Adrenal gland (tissue), 5 donors: ENCODE measurements at regions not wholly inside any gene's neighbourhood (a gene's known extent, or its start where the extent isn't known, plus 50 kb on each side); places are given as distances from the start of the nearest gene placed in this dataset.

ENCODE experiments used
- POLR2A ChIP-seq, 2 donors: fragments of 450-650 bp; IDR thresholded peaks; one replicate each; pipeline ENCODE4 v1.6.1; 2017; ENCODE audit warnings: antibody characterized with exemption in 2 of 2, mild to moderate bottlenecking in 2 of 2, moderate library complexity in 1 of 2
- TF ChIP-seq, protein P1 (sequence below), 6 experiments: fragments of 450-650 bp in 4 of 6; fragments of 200-600 bp in 2 of 6; sonication (generic) in 1 of 6; IDR thresholded peaks; 1 replicate in 5 of 6; 2 replicates in 1 of 6; pipeline versions ENCODE4 v1.5.1 to v1.8.0; 2016 to 2021; ENCODE audit warnings: antibody characterized with exemption in 6 of 6, mild to moderate bottlenecking in 2 of 6, moderate library complexity in 1 of 6
- donor health status: DM: no; HTN: no; CAD: no.

- TF ChIP-seq, protein P1, sequence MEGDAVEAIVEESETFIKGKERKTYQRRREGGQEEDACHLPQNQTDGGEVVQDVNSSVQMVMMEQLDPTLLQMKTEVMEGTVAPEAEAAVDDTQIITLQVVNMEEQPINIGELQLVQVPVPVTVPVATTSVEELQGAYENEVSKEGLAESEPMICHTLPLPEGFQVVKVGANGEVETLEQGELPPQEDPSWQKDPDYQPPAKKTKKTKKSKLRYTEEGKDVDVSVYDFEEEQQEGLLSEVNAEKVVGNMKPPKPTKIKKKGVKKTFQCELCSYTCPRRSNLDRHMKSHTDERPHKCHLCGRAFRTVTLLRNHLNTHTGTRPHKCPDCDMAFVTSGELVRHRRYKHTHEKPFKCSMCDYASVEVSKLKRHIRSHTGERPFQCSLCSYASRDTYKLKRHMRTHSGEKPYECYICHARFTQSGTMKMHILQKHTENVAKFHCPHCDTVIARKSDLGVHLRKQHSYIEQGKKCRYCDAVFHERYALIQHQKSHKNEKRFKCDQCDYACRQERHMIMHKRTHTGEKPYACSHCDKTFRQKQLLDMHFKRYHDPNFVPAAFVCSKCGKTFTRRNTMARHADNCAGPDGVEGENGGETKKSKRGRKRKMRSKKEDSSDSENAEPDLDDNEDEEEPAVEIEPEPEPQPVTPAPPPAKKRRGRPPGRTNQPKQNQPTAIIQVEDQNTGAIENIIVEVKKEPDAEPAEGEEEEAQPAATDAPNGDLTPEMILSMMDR (IDR thresholded peaks at IDR 0.05) = no peak
- no peak for TF ChIP-seq POLR2A (IDR thresholded peaks at IDR 0.05)
These were observed 52.5 kb upstream of the SALL3 start for GRCh38 chr18:78927156-78927555.
